ENCODE measurements at regions not wholly inside any gene's neighbourhood (a gene's known extent, or its start where the extent isn't known, plus 50 kb on each side); places are given as distances from the start of the nearest gene placed in this dataset.

DNA sequence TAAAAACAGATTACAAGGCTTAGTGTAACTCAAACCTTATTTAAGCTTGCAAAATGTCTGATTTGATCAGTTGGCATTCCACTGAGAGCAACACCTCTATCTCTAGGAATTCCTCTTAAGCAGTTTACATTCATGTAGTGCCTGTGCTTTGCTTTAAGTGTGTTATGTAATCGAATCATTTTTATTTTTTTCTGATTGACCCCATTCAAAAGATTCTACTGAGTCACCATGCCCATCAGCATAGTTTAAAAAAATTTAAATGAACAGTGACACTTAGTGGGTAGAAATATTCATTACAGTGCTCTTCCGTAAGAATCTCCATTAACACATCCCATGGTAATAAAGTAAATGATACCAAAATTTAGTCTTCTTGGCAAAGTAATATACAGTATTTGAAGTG, 67.8 kb upstream of the SLC4A10 start (continued):
- TF ChIP-seq E2F8 (IDR thresholded peaks at IDR 0.05; ENCODE audit: low read depth, partially characterized antibody) (no peak), NFYA (IDR thresholded peaks at IDR 0.05; ENCODE audit: borderline replicate concordance, low read depth, low read length) (no peak), HDGF (IDR thresholded peaks at IDR 0.05) (no peak), IRF4 (IDR thresholded peaks at IDR 0.05; ENCODE audit: low read depth, low read length) (no peak), KDM1A (IDR thresholded peaks at IDR 0.05; ENCODE audit: borderline replicate concordance) (no peak), BMI1 (IDR thresholded peaks at IDR 0.05; ENCODE audit: borderline replicate concordance) (no peak), HDAC6 (IDR thresholded peaks at IDR 0.05; ENCODE audit: unreplicated experiment) (no peak)
- TF ChIP-seq, protein P1, sequence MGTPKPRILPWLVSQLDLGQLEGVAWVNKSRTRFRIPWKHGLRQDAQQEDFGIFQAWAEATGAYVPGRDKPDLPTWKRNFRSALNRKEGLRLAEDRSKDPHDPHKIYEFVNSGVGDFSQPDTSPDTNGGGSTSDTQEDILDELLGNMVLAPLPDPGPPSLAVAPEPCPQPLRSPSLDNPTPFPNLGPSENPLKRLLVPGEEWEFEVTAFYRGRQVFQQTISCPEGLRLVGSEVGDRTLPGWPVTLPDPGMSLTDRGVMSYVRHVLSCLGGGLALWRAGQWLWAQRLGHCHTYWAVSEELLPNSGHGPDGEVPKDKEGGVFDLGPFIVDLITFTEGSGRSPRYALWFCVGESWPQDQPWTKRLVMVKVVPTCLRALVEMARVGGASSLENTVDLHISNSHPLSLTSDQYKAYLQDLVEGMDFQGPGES (IDR thresholded peaks at IDR 0.05), result no peak

DNA sequence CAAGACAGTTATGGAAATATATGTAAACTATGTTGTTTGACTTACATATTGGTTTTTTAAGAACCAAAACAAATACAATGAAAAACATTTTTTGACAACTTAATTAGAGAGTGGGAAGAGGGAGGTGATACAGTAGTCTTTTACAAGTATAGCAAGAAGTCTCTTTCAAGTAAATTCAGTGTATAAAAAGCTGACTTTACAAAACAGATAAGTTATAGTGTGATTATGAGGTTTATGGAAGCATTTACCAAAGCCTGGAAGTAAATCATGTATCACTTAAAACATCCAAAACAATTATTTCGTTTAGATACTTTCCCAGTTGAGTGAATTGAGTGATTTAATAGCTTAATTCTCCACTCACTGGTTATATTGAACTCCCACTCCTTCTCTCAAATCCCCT, 66.7 kb upstream of the SLC4A10 start:
- RAD21 ChIA-PET (ENCODE audit: unreplicated experiment), result no interaction called here
- FAIRE-seq, result no peak

More for the DNA sequence above, 66.7 kb upstream of the SLC4A10 start:
- 0% methylated on average over 1 of the region's 1 CpG for WGBS (ENCODE audit: insufficient coverage, insufficient replicate concordance, low lambda C conversion rate, missing lambda C conversion rate)
- CTCF ChIA-PET, result interaction anchor here (1.2 to 1.6 kb wide), 3 partner anchors 29 to 390 kb away, joined by 3 to 4 read pairs (median 4); no protein-coding TSS in a partner anchor
- Histone ChIP-seq H2AFZ (ENCODE audit: control insufficient read depth, low read depth, low read length) (no peak overlapping the region), H3K4me3 (no peak overlapping the region), H3K9ac (ENCODE audit: control insufficient read depth, insufficient read depth, low read length) (no peak overlapping the region), H3K9me3 (replicated peaks; ENCODE audit: control insufficient read depth, insufficient read depth, low read length) (no peaks in the 10 kb centered on the region), H3K4me2 (ENCODE audit: control insufficient read depth, insufficient read depth) (no peak overlapping the region), H3K27me3 (replicated peaks in 1 of 2; ENCODE audit: control insufficient read depth in 2 of 2, insufficient read depth in 2 of 2, low read length in 1 of 2) (no peaks in the 10 kb centered on the region), H3K79me2 (ENCODE audit: control insufficient read depth, insufficient read depth, low read length) (no peaks in the 10 kb centered on the region), H3K27ac (ENCODE audit: control insufficient read depth, insufficient read depth) (no peak overlapping the region), H3K4me1 (ENCODE audit: control insufficient read depth, insufficient read depth, low read length) (no peaks in the 10 kb centered on the region), H3K36me3 (ENCODE audit: control insufficient read depth in 2 of 2, insufficient read depth in 2 of 2, low read length in 1 of 2) (no peaks in the 10 kb centered on the region), H4K20me1 (ENCODE audit: control insufficient read depth, insufficient read depth) (no peaks in the 10 kb centered on the region)
- intact Hi-C loops (cut with micrococcal nuclease; ENCODE audit: unreplicated experiment) (loop anchor here (5.0 kb wide), 1 partner anchor 275 kb away; no protein-coding TSS in a partner anchor), in situ Hi-C loops (cut with MboI) (no loop called here)
- no peak for TF ChIP-seq YBX1 (IDR thresholded peaks at IDR 0.05)
- TF ChIP-seq PML (IDR thresholded peaks at IDR 0.05; ENCODE audit: low read length), result no peak
- TF ChIP-seq NFYB (IDR thresholded peaks at IDR 0.05; ENCODE audit: insufficient read depth, low read depth, low read length), result no peak
- TF ChIP-seq RFX5 (IDR thresholded peaks at IDR 0.05; ENCODE audit: low read depth, low read length), result no peak
- TF ChIP-seq SP1 (IDR thresholded peaks at IDR 0.05; ENCODE audit: low read depth, low read length), result no peak
- BruUV-seq (replicated peaks), result no TSS peak
- POLR2A ChIA-PET, result no interaction called here
- DNase-seq (ENCODE audit: low read depth, low spot score) (no peak), ATAC-seq (no peak)
- SMC1A ChIA-PET (ENCODE audit: uncharacterized antibody, unreplicated experiment), result no interaction called here

Measured in GM12878 (cell line).